ENCODE measurements at regions not wholly inside any gene's neighbourhood (a gene's known extent, or its start where the extent isn't known, plus 50 kb on each side); places are given as distances from the start of the nearest gene placed in this dataset.

- no peak overlapping the region for H3K4me3 ChIP-seq (ENCODE audit: low read depth, low read length)
- DNase-seq (ENCODE audit: low read depth) = no peak
- in situ Hi-C loops (cut with HindIII; ENCODE audit: low sequenced_read_pairs) = no loop called here
- TF ChIP-seq CTCF (IDR thresholded peaks at IDR 0.05; ENCODE audit: low read depth, low read length, missing control alignments) = no peak
Observed at GRCh38 chr1:198082576-198082975, 74.2 kb upstream of the NEK7 start.

- no peak for DNase-seq (ENCODE audit: low read depth)
- in situ Hi-C loops (cut with HindIII; ENCODE audit: low sequenced_read_pairs) = no loop called here
- no peak overlapping the region for H3K4me3 ChIP-seq (ENCODE audit: low read depth, low read length)
- no peak for TF ChIP-seq CTCF (IDR thresholded peaks at IDR 0.05; ENCODE audit: low read depth, low read length, missing control alignments)
Observed at GRCh38 chr1:198083549-198083948, 73.2 kb upstream of the NEK7 start.

GRCh38 chr1:198084241-198084908, 72.4 kb upstream of the NEK7 start:
- no peak for DNase-seq (ENCODE audit: low read depth)
- no peak for TF ChIP-seq CTCF (IDR thresholded peaks at IDR 0.05; ENCODE audit: low read depth, low read length, missing control alignments)
- in situ Hi-C loops (cut with HindIII; ENCODE audit: low sequenced_read_pairs) = no loop called here
- no peak overlapping the region for H3K4me3 ChIP-seq (ENCODE audit: low read depth, low read length)

- no peak for DNase-seq (ENCODE audit: low read depth)
- in situ Hi-C loops (cut with HindIII; ENCODE audit: low sequenced_read_pairs) = no loop called here
- no peak for TF ChIP-seq CTCF (IDR thresholded peaks at IDR 0.05; ENCODE audit: low read depth, low read length, missing control alignments)
- no peak overlapping the region for H3K4me3 ChIP-seq (ENCODE audit: low read depth, low read length)
Observed at GRCh38 chr1:198086051-198086745, 70.6 kb upstream of the NEK7 start.

GRCh38 chr1:198087831-198088230, 69.0 kb upstream of the NEK7 start:
- no peak for DNase-seq (ENCODE audit: low read depth)
- no peak overlapping the region for H3K4me3 ChIP-seq (ENCODE audit: low read depth, low read length)
- no peak for TF ChIP-seq CTCF (IDR thresholded peaks at IDR 0.05; ENCODE audit: low read depth, low read length, missing control alignments)
- in situ Hi-C loops (cut with HindIII; ENCODE audit: low sequenced_read_pairs) = no loop called here

GRCh38 chr1:198088360-198089071, 68.3 kb upstream of the NEK7 start:
- peak; percentile 62 for TF ChIP-seq CTCF (IDR thresholded peaks at IDR 0.05; ENCODE audit: low read depth, low read length, missing control alignments)
- H3K4me3 ChIP-seq (ENCODE audit: low read depth, low read length) = no peak overlapping the region
- peak; percentile 24 for DNase-seq (ENCODE audit: low read depth)
- in situ Hi-C loops (cut with HindIII; ENCODE audit: low sequenced_read_pairs) = no loop called here
